ENCODE measurements at regions not wholly inside any gene's neighbourhood (a gene's known extent, or its start where the extent isn't known, plus 50 kb on each side); places are given as distances from the start of the nearest gene placed in this dataset.

- H3K4me3 Mint-ChIP-seq, result no peak overlapping the region
- TF ChIP-seq CTCF (conservative IDR thresholded peaks at IDR 0.05), result no peak
- no peaks in the 10 kb centered on the region for H3K27me3 Mint-ChIP-seq
- no peaks in the 10 kb centered on the region for H3K4me1 Mint-ChIP-seq (ENCODE audit: unreplicated experiment)
- no peak for DNase-seq (ENCODE audit: extremely low spot score, unreplicated experiment)
- H3K9me3 Mint-ChIP-seq, result no peaks in the 10 kb centered on the region
- no peaks in the 10 kb centered on the region for H3K36me3 Mint-ChIP-seq
- H3K27ac Mint-ChIP-seq, result no peak overlapping the region
Observed at GRCh38 chr6:74320074-74320473, 624.1 kb downstream of the CD109 start.

GRCh38 chr6:74319292-74319691, 623.3 kb downstream of the CD109 start:
- no peak for TF ChIP-seq CTCF (conservative IDR thresholded peaks at IDR 0.05)
- Mint-ChIP-seq H3K36me3 (no peaks in the 10 kb centered on the region), H3K27me3 (no peaks in the 10 kb centered on the region), H3K27ac (no peak overlapping the region), H3K4me1 (ENCODE audit: unreplicated experiment) (no peaks in the 10 kb centered on the region), H3K4me3 (no peak overlapping the region), H3K9me3 (no peaks in the 10 kb centered on the region)
- DNase-seq (ENCODE audit: extremely low spot score, unreplicated experiment), result no peak

DNA sequence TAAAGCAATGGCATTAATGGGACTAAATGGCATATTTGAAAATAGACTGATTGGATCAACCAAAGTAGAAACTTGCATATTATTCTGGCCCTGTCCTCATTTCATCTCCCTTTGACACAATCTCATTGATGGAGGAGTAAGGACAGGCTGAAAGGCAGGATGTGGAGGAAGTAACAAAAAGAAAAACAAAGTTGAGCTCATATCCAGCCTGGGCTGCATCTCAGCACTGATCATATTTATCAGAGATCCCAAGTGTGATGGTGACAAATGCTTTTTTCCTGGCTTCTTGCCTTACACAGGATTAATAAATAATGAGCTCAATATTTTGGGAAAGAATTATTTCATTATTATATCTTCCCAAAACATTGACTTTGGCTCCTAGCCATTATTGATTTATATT, 622.7 kb downstream of the CD109 start:
- DNase-seq (ENCODE audit: extremely low spot score, unreplicated experiment), result no peak
- Mint-ChIP-seq H3K4me1 (ENCODE audit: unreplicated experiment) (no peaks in the 10 kb centered on the region), H3K4me3 (no peak overlapping the region), H3K9me3 (no peaks in the 10 kb centered on the region), H3K27me3 (no peaks in the 10 kb centered on the region), H3K27ac (no peak overlapping the region), H3K36me3 (no peaks in the 10 kb centered on the region)
- no peak for TF ChIP-seq CTCF (conservative IDR thresholded peaks at IDR 0.05)

GRCh38 chr6:74312081-74312480, 616.1 kb downstream of the CD109 start:
- Mint-ChIP-seq H3K4me3 (no peak overlapping the region), H3K9me3 (no peaks in the 10 kb centered on the region), H3K27ac (no peak overlapping the region), H3K4me1 (ENCODE audit: unreplicated experiment) (no peaks in the 10 kb centered on the region), H3K36me3 (no peaks in the 10 kb centered on the region), H3K27me3 (no peaks in the 10 kb centered on the region)
- TF ChIP-seq CTCF (conservative IDR thresholded peaks at IDR 0.05), result no peak
- no peak for DNase-seq (ENCODE audit: extremely low spot score, unreplicated experiment)

- no peaks in the 10 kb centered on the region for H3K36me3 Mint-ChIP-seq
- no peaks in the 10 kb centered on the region for H3K9me3 Mint-ChIP-seq
- H3K27ac Mint-ChIP-seq, result no peak overlapping the region
- no peaks in the 10 kb centered on the region for H3K4me1 Mint-ChIP-seq (ENCODE audit: unreplicated experiment)
- TF ChIP-seq CTCF (conservative IDR thresholded peaks at IDR 0.05), result no peak
- DNase-seq (ENCODE audit: extremely low spot score, unreplicated experiment), result no peak
- no peak overlapping the region for H3K4me3 Mint-ChIP-seq
- H3K27me3 Mint-ChIP-seq, result no peaks in the 10 kb centered on the region
Observed at GRCh38 chr6:74311431-74311830, 615.4 kb downstream of the CD109 start.

DNA sequence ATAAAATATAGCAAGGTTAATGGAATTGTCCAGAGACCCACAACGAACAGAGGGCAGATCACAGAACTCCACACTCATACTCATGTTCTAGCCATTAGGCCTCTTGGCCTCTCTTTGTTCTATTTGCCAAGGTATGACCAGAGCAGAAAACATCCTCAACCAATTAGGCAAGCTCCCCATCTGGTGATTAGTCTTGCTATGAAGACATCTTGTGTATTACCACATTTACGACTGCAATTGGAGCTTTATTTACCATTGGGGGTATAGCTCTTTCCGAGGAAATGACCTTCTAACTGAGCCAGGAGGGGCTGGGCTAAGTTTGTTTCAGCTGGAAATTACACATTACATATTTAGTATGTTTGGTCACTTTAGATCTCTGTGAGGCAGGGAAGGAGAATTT, 593.9 kb downstream of the CD109 start:
- Mint-ChIP-seq H3K4me3 (no peak overlapping the region), H3K9me3 (no peaks in the 10 kb centered on the region), H3K4me1 (ENCODE audit: unreplicated experiment) (no peaks in the 10 kb centered on the region), H3K36me3 (no peaks in the 10 kb centered on the region), H3K27ac (no peak overlapping the region), H3K27me3 (no peaks in the 10 kb centered on the region)
- TF ChIP-seq CTCF (conservative IDR thresholded peaks at IDR 0.05), result no peak
- no peak for DNase-seq (ENCODE audit: extremely low spot score, unreplicated experiment)

Data from type B pancreatic cell (in vitro differentiated cells).